GM23338 (cell line): ENCODE measurements at regions not wholly inside any gene's neighbourhood (a gene's known extent, or its start where the extent isn't known, plus 50 kb on each side); places are given as distances from the start of the nearest gene placed in this dataset.

ENCODE experiments used
- EZH2phosphoT487 ChIP-seq: fragments of 200-600 bp; sonication (generic); IDR thresholded peaks from one replicate; pipeline ENCODE4 v1.8.1; 2018; ENCODE audit warnings: antibody characterized with exemption; ENCODE audit not compliant: unreplicated experiment
- JUNB ChIP-seq: IDR thresholded peaks from one replicate; pipeline ENCODE4 v1.6.1; 2016; ENCODE audit warnings: antibody characterized with exemption; ENCODE audit not compliant: unreplicated experiment
- TF ChIP-seq, protein P1 (sequence below), 2 experiments: fragments of 200-600 bp in 1 of 2; sonication (generic) in 1 of 2; conservative IDR thresholded peaks; 2 replicates each; pipeline versions ENCODE4 v1.5.1 to v1.6.1; 2016 to 2017; ENCODE audit warnings: antibody characterized with exemption in 2 of 2, low read depth in 2 of 2, mild to moderate bottlenecking in 2 of 2, moderate library complexity in 1 of 2

DNA sequence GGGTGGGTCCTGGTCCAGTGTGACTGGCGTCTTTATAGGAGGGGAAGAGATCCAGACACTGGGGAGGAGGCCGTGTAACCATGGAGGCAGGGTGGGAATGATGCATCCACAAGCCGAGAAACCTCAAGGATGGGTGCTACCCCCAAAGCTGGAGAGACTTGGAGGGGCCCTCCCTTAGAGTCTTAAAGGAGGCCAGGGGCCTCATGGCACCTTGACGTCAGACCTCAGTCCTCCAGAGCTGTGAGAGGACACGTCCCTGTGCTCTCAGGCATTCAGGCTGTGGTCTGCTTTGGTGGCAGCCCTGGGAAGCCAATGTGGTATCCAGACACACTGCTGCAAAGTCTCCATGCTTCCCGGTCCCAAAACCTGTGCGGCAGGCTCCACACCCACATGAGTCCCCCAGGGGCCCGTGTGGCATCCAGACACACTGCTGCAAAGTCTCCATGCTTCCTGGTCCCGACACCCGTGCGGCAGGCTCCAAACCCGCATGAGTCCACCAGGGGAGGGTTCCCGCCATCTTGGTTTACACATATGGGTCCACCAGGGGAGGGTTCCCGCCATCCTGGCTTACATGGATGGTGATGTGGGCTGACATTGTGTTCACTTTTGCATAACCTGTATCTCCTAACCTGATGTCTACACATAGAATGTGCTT lies 278.0 kb downstream of the SMOC2 start:
- TF ChIP-seq EZH2phosphoT487 (no peak), JUNB (no peak)
- TF ChIP-seq, protein P1, sequence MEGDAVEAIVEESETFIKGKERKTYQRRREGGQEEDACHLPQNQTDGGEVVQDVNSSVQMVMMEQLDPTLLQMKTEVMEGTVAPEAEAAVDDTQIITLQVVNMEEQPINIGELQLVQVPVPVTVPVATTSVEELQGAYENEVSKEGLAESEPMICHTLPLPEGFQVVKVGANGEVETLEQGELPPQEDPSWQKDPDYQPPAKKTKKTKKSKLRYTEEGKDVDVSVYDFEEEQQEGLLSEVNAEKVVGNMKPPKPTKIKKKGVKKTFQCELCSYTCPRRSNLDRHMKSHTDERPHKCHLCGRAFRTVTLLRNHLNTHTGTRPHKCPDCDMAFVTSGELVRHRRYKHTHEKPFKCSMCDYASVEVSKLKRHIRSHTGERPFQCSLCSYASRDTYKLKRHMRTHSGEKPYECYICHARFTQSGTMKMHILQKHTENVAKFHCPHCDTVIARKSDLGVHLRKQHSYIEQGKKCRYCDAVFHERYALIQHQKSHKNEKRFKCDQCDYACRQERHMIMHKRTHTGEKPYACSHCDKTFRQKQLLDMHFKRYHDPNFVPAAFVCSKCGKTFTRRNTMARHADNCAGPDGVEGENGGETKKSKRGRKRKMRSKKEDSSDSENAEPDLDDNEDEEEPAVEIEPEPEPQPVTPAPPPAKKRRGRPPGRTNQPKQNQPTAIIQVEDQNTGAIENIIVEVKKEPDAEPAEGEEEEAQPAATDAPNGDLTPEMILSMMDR (conservative IDR thresholded peaks at IDR 0.05; ENCODE audit: low read depth in 2 of 2): no peak
